HCT116 (cell line): ENCODE measurements at regions not wholly inside any gene's neighbourhood (a gene's known extent, or its start where the extent isn't known, plus 50 kb on each side); places are given as distances from the start of the nearest gene placed in this dataset.

Experiments
- ATAC-seq: fragments of 200-7000 bp; cut with Tn5 transposase; 2 replicates; pipeline ENCODE4 v1.9.1; 2020; ENCODE audit warnings: mild to moderate bottlenecking, moderate library complexity
- BruUV-seq: library from RNA; stranded (reverse); fragments of 400-500 nt; replicated peaks from 2 replicates; lab custom pipeline; 2021; lab: Mats Ljungman, UMichigan
- CTCF ChIA-PET: fragments of 300-600 bp; sonication (Branson Sonifier 250); formaldehyde crosslinking; loops from one replicate; lab custom pipeline; 2021; ENCODE audit warnings: antibody characterized with exemption; lab: Charles Lee
- POLR2A ChIA-PET: fragments of 300-600, 350-600 bp; sonication (Branson Sonifier 250); formaldehyde crosslinking; loops from one replicate; lab custom pipeline; 2021; ENCODE audit warnings: antibody characterized with exemption; lab: Charles Lee
- RAD21 ChIA-PET, 2 experiments: fragments of 300-600 bp; sonication (Branson Sonifier 250); formaldehyde crosslinking; loops; one replicate each; lab custom pipeline; 2023; ENCODE audit warnings: low total read pairs in 2 of 2; ENCODE audit not compliant: uncharacterized antibody in 2 of 2, unreplicated experiment in 2 of 2, low non-redundant PET in 1 of 2; lab: Charles Lee
- DNase-seq: peaks from one replicate; pipeline ENCODE4 v3.0.0-alpha.2; 2010; ENCODE audit warnings: low read depth, low spot score
- H2AFZ ChIP-seq: fragments of 200-600 bp; shearing (Covaris generic), sonication (generic); 2 replicates; pipeline ENCODE4 v1.6.1; 2017; ENCODE audit warnings: low read depth, mixed run types, mixed read lengths, antibody characterized with exemption, low read length; ENCODE audit not compliant: poor library complexity, severe bottlenecking
- H3K27ac ChIP-seq: 2 replicates; pipeline ENCODE4 v1.5.1; 2012; ENCODE audit warnings: low read depth, low read length
- H3K27me3 ChIP-seq: fragments of 200-600 bp; sonication (generic); 2 replicates; pipeline ENCODE4 v1.6.1; 2016; ENCODE audit warnings: mixed run types, low read length, mixed read lengths; ENCODE audit not compliant: insufficient read depth
- H3K36me3 ChIP-seq, 2 experiments: fragments of 200-500 bp in 1 of 2; fragments of 200-600 bp in 1 of 2; sonication (Bioruptor generic) in 1 of 2; sonication (generic) in 1 of 2; 2 replicates each; pipeline versions ENCODE4 v1.5.1 to v1.6.1; 2014 to 2016; ENCODE audit warnings: low read length in 2 of 2, inconsistent platforms in 1 of 2, mixed read lengths in 1 of 2, mixed run types in 1 of 2; ENCODE audit not compliant: insufficient read depth in 2 of 2, control insufficient read depth in 1 of 2
- H3K4me1 ChIP-seq, 2 experiments: fragments of 200-600 bp in 1 of 2; sonication (generic) in 1 of 2; 2 replicates each; pipeline versions ENCODE4 v1.5.1 to v1.6.1; 2012 to 2017; ENCODE audit warnings: low read length in 2 of 2, inconsistent platforms in 1 of 2, mild to moderate bottlenecking in 1 of 2, mixed read lengths in 1 of 2, mixed run types in 1 of 2, moderate library complexity in 1 of 2; ENCODE audit not compliant: insufficient read depth in 2 of 2, control insufficient read depth in 1 of 2
- H3K4me2 ChIP-seq: fragments of 200-600 bp; sonication (generic); 2 replicates; pipeline ENCODE4 v1.6.1; 2017; ENCODE audit warnings: mixed run types, low read length, mixed read lengths
- H3K4me3 ChIP-seq, 2 experiments: fragments of 200-600 bp in 1 of 2; sonication (generic) in 1 of 2; replicated peaks in 1 of 2; 2 replicates each; pipeline ENCODE4 v1.5.1; 2011 to 2016; ENCODE audit warnings: low read length in 2 of 2, control low read depth in 1 of 2, low read depth in 1 of 2, mild to moderate bottlenecking in 1 of 2, mixed read lengths in 1 of 2, mixed run types in 1 of 2
- H3K79me2 ChIP-seq: fragments of 200-600 bp; sonication (generic); 2 replicates; pipeline ENCODE4 v1.6.1; 2017; ENCODE audit warnings: mild to moderate bottlenecking, mixed run types, low read length, moderate library complexity, mixed read lengths; ENCODE audit not compliant: insufficient read depth
- H3K9ac ChIP-seq: fragments of 200-600 bp; sonication (generic); 2 replicates; pipeline ENCODE4 v1.6.1; 2016; ENCODE audit warnings: low read length, mixed read lengths
- H3K9me2 ChIP-seq: fragments of 200-600 bp; sonication (generic), shearing (Covaris generic); 2 replicates; pipeline ENCODE4 v1.6.1; 2017; ENCODE audit warnings: mixed run types, mild to moderate bottlenecking, moderate library complexity; ENCODE audit not compliant: insufficient read depth
- H3K9me3 ChIP-seq, 2 experiments: fragments of 200-500 bp in 1 of 2; fragments of 200-600 bp in 1 of 2; sonication (Bioruptor generic) in 1 of 2; sonication (generic) in 1 of 2; 2 replicates each; pipeline ENCODE4 v1.6.1; 2014 to 2017; ENCODE audit warnings: low read length in 2 of 2, mixed read lengths in 2 of 2, inconsistent platforms in 1 of 2, low read depth in 1 of 2, mild to moderate bottlenecking in 1 of 2, mixed run types in 1 of 2, moderate library complexity in 1 of 2; ENCODE audit not compliant: control insufficient read depth in 1 of 2, insufficient read depth in 1 of 2
- H4K20me1 ChIP-seq: fragments of 200-600 bp; sonication (generic), shearing (Covaris generic); 2 replicates; pipeline ENCODE4 v1.6.1; 2017; ENCODE audit warnings: mixed run types, mild to moderate bottlenecking, moderate library complexity; ENCODE audit not compliant: insufficient read depth
- CBX3 ChIP-seq: IDR thresholded peaks from 2 replicates; pipeline ENCODE4 v1.6.1; 2012; ENCODE audit warnings: low read depth
- CTCF ChIP-seq, 3 experiments: fragments of 200-600 bp in 1 of 3; sonication (generic) in 1 of 3; IDR thresholded peaks in 2 of 3; conservative IDR thresholded peaks in 1 of 3; 2 replicates each; pipeline ENCODE4 v1.5.1; 2012 to 2017; ENCODE audit warnings: low read depth in 2 of 3, low read length in 2 of 3, antibody characterized with exemption in 1 of 3, borderline replicate concordance in 1 of 3, control low read depth in 1 of 3, mild to moderate bottlenecking in 1 of 3, mixed read lengths in 1 of 3, mixed run types in 1 of 3, moderate library complexity in 1 of 3; ENCODE audit not compliant: insufficient read depth in 1 of 3
- ELF1 ChIP-seq: IDR thresholded peaks from 2 replicates; pipeline ENCODE4 v1.6.1; 2012; ENCODE audit warnings: low read depth, borderline replicate concordance
- FOSL1 ChIP-seq: IDR thresholded peaks from 2 replicates; pipeline ENCODE4 v1.6.1; 2012; ENCODE audit warnings: low read depth
- JUND ChIP-seq: IDR thresholded peaks from 2 replicates; pipeline ENCODE4 v1.6.1; 2012
- MAX ChIP-seq: IDR thresholded peaks from 2 replicates; pipeline ENCODE4 v1.6.1; 2012
- REST ChIP-seq: IDR thresholded peaks from 2 replicates; pipeline ENCODE4 v1.6.1; 2012; ENCODE audit warnings: low read depth
- SP1 ChIP-seq: IDR thresholded peaks from 2 replicates; pipeline ENCODE4 v1.6.1; 2012; ENCODE audit warnings: low read depth
- SRF ChIP-seq: IDR thresholded peaks from 2 replicates; pipeline ENCODE4 v1.6.1; 2012; ENCODE audit warnings: low read depth
- TCF7L2 ChIP-seq: IDR thresholded peaks from 2 replicates; pipeline ENCODE4 v1.7.0; 2011; ENCODE audit warnings: borderline replicate concordance, inconsistent platforms; ENCODE audit not compliant: insufficient read depth, insufficient read length; ENCODE audit errors: extremely low read depth
- YY1 ChIP-seq: IDR thresholded peaks from 2 replicates; pipeline ENCODE4 v1.6.1; 2011; ENCODE audit warnings: low read length, low read depth, moderate library complexity, mild to moderate bottlenecking; ENCODE audit not compliant: insufficient replicate concordance; ENCODE audit errors: extremely low read depth
- ZFX ChIP-seq: fragments of 450-650 bp; IDR thresholded peaks from 2 replicates; pipeline ENCODE4 v1.6.1; 2017
- ZNF274 ChIP-seq: fragments of 200-500 bp; sonication (Bioruptor generic); IDR thresholded peaks from 2 replicates; pipeline ENCODE4 v1.6.1; 2014; ENCODE audit warnings: mild to moderate bottlenecking, low read depth, low read length, inconsistent platforms
- intact Hi-C: fragments of 100-400 bp; cut with micrococcal nuclease; formaldehyde crosslinking; loops from 2 replicates; pipeline ENCODE4 v1.10.0; 2022

GRCh38 chr12:38586789-38587188 is 270.2 kb downstream of the ALG10B start:
- RAD21 ChIA-PET, result no interaction called here
- H3K36me3 ChIP-seq, result no peaks in the 10 kb centered on the region
- no peak overlapping the region for H2AFZ ChIP-seq
- no peaks in the 10 kb centered on the region for H4K20me1 ChIP-seq
- ATAC-seq (no peak), DNase-seq (no peak)
- no peak overlapping the region for H3K4me3 ChIP-seq
- intact Hi-C loops, result no loop called here
- H3K9me2 ChIP-seq, result no peaks in the 10 kb centered on the region
- CTCF ChIA-PET, result no interaction called here
- TF ChIP-seq ZNF274, result no peak
- TF ChIP-seq CTCF (IDR thresholded peaks at IDR 0.05 in 2 of 3, conservative IDR thresholded peaks at IDR 0.05 in 1 of 3; ENCODE audit: borderline replicate concordance in 1 of 3, insufficient read depth in 1 of 3, low read depth in 2 of 3, low read length in 2 of 3), result no peak
- no peak for TF ChIP-seq CBX3
- TF ChIP-seq ZFX, result no peak
- TF ChIP-seq SP1, result no peak
- no peak for TF ChIP-seq TCF7L2
- TF ChIP-seq FOSL1, result no peak
- TF ChIP-seq YY1, result no peak
- no peak for TF ChIP-seq REST
- TF ChIP-seq JUND, result no peak
- no peak for TF ChIP-seq MAX
- no peak for TF ChIP-seq ELF1
- TF ChIP-seq SRF, result no peak
- no peaks in the 10 kb centered on the region for H3K79me2 ChIP-seq
- POLR2A ChIA-PET, result no interaction called here
- no TSS peak for BruUV-seq
- no peaks in the 10 kb centered on the region for H3K27me3 ChIP-seq
- no peak overlapping the region for H3K27ac ChIP-seq
- no peaks in the 10 kb centered on the region for H3K4me1 ChIP-seq
- H3K9ac ChIP-seq, result no peak overlapping the region
- no peaks in the 10 kb centered on the region for H3K9me3 ChIP-seq
- H3K4me2 ChIP-seq, result no peak overlapping the region
